ENCODE measurements at regions not wholly inside any gene's neighbourhood (a gene's known extent, or its start where the extent isn't known, plus 50 kb on each side); places are given as distances from the start of the nearest gene placed in this dataset.

GRCh38 chr2:18662689-18663088 lies 73.3 kb upstream of the NT5C1B start:
- no peak for DNase-seq (ENCODE audit: low spot score)

- DNase-seq (ENCODE audit: low spot score) = no peak
Observed at GRCh38 chr2:18659915-18660314, 70.5 kb upstream of the NT5C1B start.

GRCh38 chr2:18656048-18656447 lies 66.7 kb upstream of the NT5C1B start:
- no peak for DNase-seq (ENCODE audit: low spot score)

GRCh38 chr2:18651842-18652774 lies 62.7 kb upstream of the NT5C1B start:
- DNase-seq (ENCODE audit: low spot score) = no peak

GRCh38 chr2:18650221-18650620 lies 60.9 kb upstream of the NT5C1B start:
- no peak for DNase-seq (ENCODE audit: low spot score)

- no peak for DNase-seq (ENCODE audit: low spot score)
Observed at GRCh38 chr2:18649502-18650135, 60.2 kb upstream of the NT5C1B start.

- DNase-seq (ENCODE audit: low spot score) = no peak
Observed at GRCh38 chr2:18648161-18648560, 58.8 kb upstream of the NT5C1B start.

- no peak for DNase-seq (ENCODE audit: low spot score)
Observed at GRCh38 chr2:18647731-18648130, 58.4 kb upstream of the NT5C1B start.

- no peak for DNase-seq (ENCODE audit: low spot score)
Observed at GRCh38 chr2:18645315-18645714, 55.9 kb upstream of the NT5C1B start.

GRCh38 chr2:18644115-18644462 lies 54.7 kb upstream of the NT5C1B start:
- no peak for DNase-seq (ENCODE audit: low spot score)

GRCh38 chr2:18643326-18644114 lies 54.2 kb upstream of the NT5C1B start:
- no peak for DNase-seq (ENCODE audit: low spot score)

- no peak for DNase-seq (ENCODE audit: low spot score)
Observed at GRCh38 chr2:18641823-18642222, 52.5 kb upstream of the NT5C1B start.

- DNase-seq (ENCODE audit: low spot score) = no peak
Observed at GRCh38 chr2:18639756-18640453, 50.5 kb upstream of the NT5C1B start.
